B cell (primary cell): ENCODE measurements at regions not wholly inside any gene's neighbourhood (a gene's known extent, or its start where the extent isn't known, plus 50 kb on each side); places are given as distances from the start of the nearest gene placed in this dataset.
A peak's percentile ranks its signal among the peaks of the same experiment; 100 is the strongest.

ENCODE experiments used
- ATAC-seq: fragments of 200-7000 bp; cut with Tn5 transposase; one replicate; pipeline ENCODE4 v1.10.0; 2021; ENCODE audit warnings: low read depth, mild to moderate bottlenecking, moderate number of reproducible peaks, moderate library complexity
- CTCF ChIA-PET: fragments of 350-600 bp; sonication (Branson Sonifier 250); formaldehyde crosslinking; loops from one replicate; lab custom pipeline; 2021; ENCODE audit warnings: antibody characterized with exemption, inconsistent platforms; lab: Charles Lee
- POLR2A ChIA-PET: fragments of 350-600 bp; sonication (Branson Sonifier 250); formaldehyde crosslinking; loops from one replicate; lab custom pipeline; 2021; ENCODE audit warnings: antibody characterized with exemption; lab: Charles Lee
- DNase-seq: peaks from one replicate; pipeline ENCODE4 v3.0.0; 2013
- H2AFZ ChIP-seq: 2 replicates; pipeline ENCODE4 v1.6.1; 2012; ENCODE audit warnings: mild to moderate bottlenecking, low read depth, low read length; ENCODE audit not compliant: insufficient read depth, poor library complexity, severe bottlenecking
- H3K27ac ChIP-seq, 2 donors: 1 replicate in 1 of 2; 2 replicates in 1 of 2; pipeline ENCODE4 v1.5.1; 2012 to 2013; ENCODE audit warnings: low read length in 2 of 2, mild to moderate bottlenecking in 2 of 2, moderate library complexity in 1 of 2
- H3K27me3 ChIP-seq, 4 experiments: fragments of 200-600 bp in 1 of 4; sonication (generic) in 1 of 4; replicated peaks in 1 of 4; 1 replicate in 2 of 4; 2 replicates in 2 of 4; pipeline versions ENCODE4 v1.6.1 to v1.7.0; 2013 to 2016; ENCODE audit warnings: low read length in 3 of 4, mild to moderate bottlenecking in 2 of 4, mixed read lengths in 1 of 4, moderate library complexity in 1 of 4; ENCODE audit not compliant: insufficient read depth in 4 of 4, control insufficient read depth in 3 of 4; ENCODE audit errors: control extremely low read depth in 1 of 4
- H3K36me3 ChIP-seq, 2 experiments: replicated peaks in 1 of 2; 1 replicate in 1 of 2; 2 replicates in 1 of 2; pipeline versions ENCODE4 v1.6.1 to v1.7.1; 2013; ENCODE audit warnings: low read length in 1 of 2; ENCODE audit not compliant: insufficient read depth in 2 of 2, control insufficient read depth in 1 of 2; ENCODE audit errors: control extremely low read depth in 1 of 2, extremely low read depth in 1 of 2
- H3K4me1 ChIP-seq, 2 donors: fragments of 200-600 bp in 1 of 2; sonication (generic) in 1 of 2; 1 replicate in 1 of 2; 2 replicates in 1 of 2; pipeline versions ENCODE4 v1.5.1 to v1.6.1; 2013 to 2017; ENCODE audit warnings: low read length in 2 of 2; ENCODE audit not compliant: control insufficient read depth in 2 of 2, insufficient read depth in 2 of 2
- H3K4me2 ChIP-seq: replicated peaks from 2 replicates; pipeline ENCODE3; 2012; ENCODE audit warnings: mild to moderate bottlenecking, low read depth, low read length; ENCODE audit not compliant: poor library complexity, severe bottlenecking
- H3K4me3 ChIP-seq, 5 experiments: fragments of 200-600 bp in 1 of 5; sonication (generic) in 1 of 5; 1 replicate in 3 of 5; 2 replicates in 2 of 5; pipeline versions ENCODE4 v1.5.1 to v1.7.0; 2011 to 2016; ENCODE audit warnings: low read length in 4 of 5, mild to moderate bottlenecking in 4 of 5, low read depth in 2 of 5, control low read depth in 1 of 5, moderate library complexity in 1 of 5; ENCODE audit not compliant: insufficient read depth in 1 of 5; ENCODE audit errors: control extremely low read depth in 1 of 5, extremely low read depth in 1 of 5
- H3K79me2 ChIP-seq: fragments of 200-600 bp; sonication (generic); one replicate; pipeline ENCODE4 v1.6.0; 2016; ENCODE audit warnings: low read length; ENCODE audit not compliant: control insufficient read depth, insufficient read depth
- H3K9ac ChIP-seq: fragments of 200-600 bp; sonication (generic); 2 replicates; pipeline ENCODE4 v1.6.1; 2017; ENCODE audit warnings: mild to moderate bottlenecking, low read length, moderate library complexity
- H3K9me3 ChIP-seq, 3 donors: one replicate each; pipeline versions ENCODE4 v1.6.1 to v1.7.1; 2013; ENCODE audit warnings: low read length in 2 of 3; ENCODE audit not compliant: control insufficient read depth in 2 of 3, insufficient read depth in 1 of 3; ENCODE audit errors: control extremely low read depth in 1 of 3
- H4K20me1 ChIP-seq: 2 replicates; pipeline ENCODE4 v1.6.0; 2012; ENCODE audit warnings: mild to moderate bottlenecking, low read length; ENCODE audit not compliant: insufficient read depth, control insufficient read depth, poor library complexity, severe bottlenecking
- H3K27ac Mint-ChIP-seq: one replicate; pipeline ENCODE4 v1.8.0; 2021; ENCODE audit warnings: mixed read lengths
- H3K27me3 Mint-ChIP-seq: one replicate; pipeline ENCODE4 v1.8.0; 2021; ENCODE audit warnings: mixed read lengths
- H3K4me1 Mint-ChIP-seq: one replicate; pipeline ENCODE4 v1.8.0; 2021; ENCODE audit warnings: mixed read lengths
- H3K4me3 Mint-ChIP-seq: one replicate; pipeline ENCODE4 v1.8.0; 2021; ENCODE audit warnings: mixed read lengths
- H3K9me3 Mint-ChIP-seq: one replicate; pipeline ENCODE4 v1.8.0; 2022; ENCODE audit warnings: mixed read lengths; ENCODE audit not compliant: insufficient read depth
- CTCF ChIP-seq: fragments of 200-600 bp; IDR thresholded peaks from one replicate; pipeline ENCODE4 v1.8.0; 2022; ENCODE audit warnings: antibody characterized with exemption, mild to moderate bottlenecking
- EZH2 ChIP-seq: IDR thresholded peaks from 2 replicates; pipeline ENCODE4 v1.6.1; 2012; ENCODE audit warnings: borderline replicate concordance, low read depth, mild to moderate bottlenecking, moderate library complexity, low read length; ENCODE audit not compliant: insufficient read depth, poor library complexity, severe bottlenecking
- WGBS: methylation state at CpG from one replicate; pipeline ENCODE4 v1.1.5; 2013; ENCODE audit warnings: missing lambda C conversion rate; ENCODE audit not compliant: insufficient coverage; 5-methylcytosine and 5-hydroxymethylcytosine counted together
- intact Hi-C: fragments of 100-400 bp; cut with micrococcal nuclease; formaldehyde crosslinking; loops from one replicate; pipeline ENCODE4 v1.10.0; 2022

GRCh38 chr2:206368484-206368883 lies 74.8 kb upstream of the ADAM23 start:
- intact Hi-C loops: no loop called here
- Histone ChIP-seq H3K9ac (no peak overlapping the region), H2AFZ (no peak overlapping the region), H3K36me3 (no peaks in the 10 kb centered on the region), H3K27ac (no peak overlapping the region), H3K27me3 (no peaks in the 10 kb centered on the region), H3K4me3 (no peak overlapping the region), H3K9me3 (peaks cover 0 to 3% (median 3%) of the 10 kb centered on the region in 3 donors), H3K79me2 (no peaks in the 10 kb centered on the region), H3K4me2 (no peak overlapping the region), H4K20me1 (no peaks in the 10 kb centered on the region), H3K4me1 (peaks cover 6 to 7% of the 10 kb centered on the region in 2 donors)
- no peaks in the 10 kb centered on the region for H3K27me3 Mint-ChIP-seq
- H3K27ac Mint-ChIP-seq: no peak overlapping the region
- peaks cover 3% of the 10 kb centered on the region for H3K9me3 Mint-ChIP-seq
- H3K4me3 Mint-ChIP-seq: no peak overlapping the region
- ChIA-PET POLR2A (no interaction called here), CTCF (no interaction called here)
- H3K4me1 Mint-ChIP-seq: peaks cover 14% of the 10 kb centered on the region
- DNase-seq: no peak
- no peak for TF ChIP-seq EZH2
- no peak for TF ChIP-seq CTCF
- ATAC-seq: no peak

- H3K9me3 Mint-ChIP-seq: peaks cover 3% of the 10 kb centered on the region
- Histone ChIP-seq H3K36me3 (no peaks in the 10 kb centered on the region), H3K9me3 (peaks cover 0 to 3% (median 3%) of the 10 kb centered on the region in 3 donors), H3K4me3 (no peak overlapping the region), H4K20me1 (no peaks in the 10 kb centered on the region), H3K27ac (peak overlapping the region in 1 of 2 donors; percentile 28), H3K79me2 (no peaks in the 10 kb centered on the region), H2AFZ (peak overlapping the region; percentile 50), H3K4me1 (peaks cover 6 to 7% of the 10 kb centered on the region in 2 donors), H3K4me2 (peak overlapping the region; percentile 26), H3K9ac (no peak overlapping the region), H3K27me3 (no peaks in the 10 kb centered on the region)
- peak; percentile 25 for DNase-seq
- peaks cover 14% of the 10 kb centered on the region for H3K4me1 Mint-ChIP-seq
- intact Hi-C loops: no loop called here
- peak overlapping the region; percentile 68 for H3K27ac Mint-ChIP-seq
- ChIA-PET POLR2A (no interaction called here), CTCF (no interaction called here)
- WGBS: 75% methylated on average over 1 of the region's 3 CpGs
- no peaks in the 10 kb centered on the region for H3K27me3 Mint-ChIP-seq
- H3K4me3 Mint-ChIP-seq: no peak overlapping the region
- peak; percentile 17 for ATAC-seq
- TF ChIP-seq CTCF (no peak), EZH2 (no peak)
These were observed 74.3 kb upstream of the ADAM23 start for GRCh38 chr2:206368933-206369569.
